Muscle of leg (tissue), 3 donors: ENCODE measurements at regions not wholly inside any gene's neighbourhood (a gene's known extent, or its start where the extent isn't known, plus 50 kb on each side); places are given as distances from the start of the nearest gene placed in this dataset.

ENCODE experiments used
- DNase-seq: peaks from one replicate; pipeline ENCODE4 v3.0.0; 2013
- H3K27ac ChIP-seq: one replicate; pipeline ENCODE4 v1.5.1; 2013; ENCODE audit warnings: mild to moderate bottlenecking, low read length, control low read depth
- H3K27me3 ChIP-seq: one replicate; pipeline ENCODE4 v1.6.1; 2013; ENCODE audit warnings: low read length; ENCODE audit not compliant: control insufficient read depth, insufficient read depth
- H3K36me3 ChIP-seq: one replicate; pipeline ENCODE4 v1.6.1; 2013; ENCODE audit warnings: low read length; ENCODE audit not compliant: control insufficient read depth, insufficient read depth
- H3K4me1 ChIP-seq: one replicate; pipeline ENCODE4 v1.6.1; 2013; ENCODE audit warnings: low read length; ENCODE audit not compliant: control insufficient read depth, insufficient read depth
- H3K4me3 ChIP-seq: one replicate; pipeline ENCODE4 v1.5.1; 2013; ENCODE audit warnings: low read length, control low read depth
- H3K9me3 ChIP-seq: replicated peaks from 2 replicates; pipeline ENCODE4 v1.6.1; 2013; ENCODE audit warnings: low read depth, low read length; ENCODE audit not compliant: control insufficient read depth
- WGBS: methylation state at CpG from one replicate; pipeline ENCODE4 v1.1.5; 2013; ENCODE audit warnings: missing lambda C conversion rate; ENCODE audit not compliant: insufficient coverage; 5-methylcytosine and 5-hydroxymethylcytosine counted together

- Histone ChIP-seq H3K27me3 (peaks cover 3% of the 10 kb centered on the region), H3K27ac (no peak overlapping the region), H3K36me3 (no peaks in the 10 kb centered on the region), H3K4me3 (no peak overlapping the region), H3K9me3 (no peaks in the 10 kb centered on the region), H3K4me1 (peaks cover 9% of the 10 kb centered on the region)
- WGBS: 97% methylated on average over 4 of the region's 6 CpGs
- no peak for DNase-seq
Observed at GRCh38 chr12:93201990-93202389, 175.7 kb upstream of the NUDT4 start.

- H3K9me3 ChIP-seq: no peaks in the 10 kb centered on the region
- DNase-seq: no peak
- no peak overlapping the region for H3K4me3 ChIP-seq
- no CpG with 5 or more reads among the region's 2 CpGs for WGBS
- no peaks in the 10 kb centered on the region for H3K36me3 ChIP-seq
- H3K4me1 ChIP-seq: peaks cover 7% of the 10 kb centered on the region
- no peak overlapping the region for H3K27ac ChIP-seq
- H3K27me3 ChIP-seq: peaks cover 3% of the 10 kb centered on the region
Observed at GRCh38 chr12:93202688-93203087, 175.0 kb upstream of the NUDT4 start.

- H3K27ac ChIP-seq: no peak overlapping the region
- peaks cover 7% of the 10 kb centered on the region for H3K4me1 ChIP-seq
- no CpG with 5 or more reads among the region's 2 CpGs for WGBS
Observed at GRCh38 chr12:93203361-93203760, 174.4 kb upstream of the NUDT4 start.

GRCh38 chr12:93204896-93205295 is 172.8 kb upstream of the NUDT4 start:
- Histone ChIP-seq H3K4me3 (no peak overlapping the region), H3K27me3 (no peaks in the 10 kb centered on the region), H3K9me3 (no peaks in the 10 kb centered on the region), H3K27ac (no peak overlapping the region), H3K36me3 (no peaks in the 10 kb centered on the region), H3K4me1 (peaks cover 7% of the 10 kb centered on the region)
- DNase-seq: no peak
- no CpG with 5 or more reads among the region's 4 CpGs for WGBS

More at GRCh38 chr12:93203361-93203760, 174.4 kb upstream of the NUDT4 start:
- Histone ChIP-seq H3K27me3 (peaks cover 3% of the 10 kb centered on the region), H3K36me3 (no peaks in the 10 kb centered on the region), H3K4me3 (no peak overlapping the region), H3K9me3 (no peaks in the 10 kb centered on the region)
- DNase-seq: no peak

- Histone ChIP-seq H3K9me3 (no peaks in the 10 kb centered on the region), H3K36me3 (no peaks in the 10 kb centered on the region), H3K27me3 (no peaks in the 10 kb centered on the region), H3K4me1 (peaks cover 4% of the 10 kb centered on the region), H3K4me3 (no peak overlapping the region), H3K27ac (no peak overlapping the region)
- 92% methylated on average over 2 of the region's 3 CpGs for WGBS
- DNase-seq: peak; percentile 26
Observed at GRCh38 chr12:93205361-93205760, 172.4 kb upstream of the NUDT4 start.

GRCh38 chr12:93208011-93208410 is 169.7 kb upstream of the NUDT4 start:
- Histone ChIP-seq H3K9me3 (no peaks in the 10 kb centered on the region), H3K27me3 (no peaks in the 10 kb centered on the region), H3K27ac (no peak overlapping the region), H3K4me3 (no peak overlapping the region), H3K4me1 (peaks cover 2% of the 10 kb centered on the region), H3K36me3 (no peaks in the 10 kb centered on the region)
- no peak for DNase-seq
- whole genome bisulfite sequencing: no CpG with 5 or more reads among the region's 1 CpG

- Histone ChIP-seq H3K27ac (no peak overlapping the region), H3K36me3 (no peaks in the 10 kb centered on the region), H3K9me3 (no peaks in the 10 kb centered on the region), H3K4me3 (no peak overlapping the region), H3K27me3 (no peaks in the 10 kb centered on the region), H3K4me1 (no peaks in the 10 kb centered on the region)
- DNase-seq: no peak
- WGBS: 100% methylated on average over 1 of the region's 6 CpGs
Observed at GRCh38 chr12:93214523-93215289, 163.0 kb upstream of the NUDT4 start.

- Histone ChIP-seq H3K36me3 (no peaks in the 10 kb centered on the region), H3K9me3 (no peaks in the 10 kb centered on the region), H3K27me3 (no peaks in the 10 kb centered on the region), H3K4me3 (no peak overlapping the region), H3K4me1 (no peaks in the 10 kb centered on the region), H3K27ac (no peak overlapping the region)
- no CpG with 5 or more reads among the region's 1 CpG for WGBS
- DNase-seq: no peak
Observed at GRCh38 chr12:93215290-93215678, 162.4 kb upstream of the NUDT4 start.

GRCh38 chr12:93219947-93220346 is 157.8 kb upstream of the NUDT4 start:
- peak overlapping the region; percentile 62 for H3K27ac ChIP-seq
- H3K4me3 ChIP-seq: no peak overlapping the region
- peak; percentile 69 for DNase-seq
- no CpG with 5 or more reads among the region's 2 CpGs for WGBS
- peaks cover 3% of the 10 kb centered on the region for H3K4me1 ChIP-seq
- no peaks in the 10 kb centered on the region for H3K9me3 ChIP-seq
- H3K36me3 ChIP-seq: no peaks in the 10 kb centered on the region
- no peaks in the 10 kb centered on the region for H3K27me3 ChIP-seq

GRCh38 chr12:93221841-93222240 is 155.9 kb upstream of the NUDT4 start:
- H3K4me1 ChIP-seq: peaks cover 3% of the 10 kb centered on the region
- DNase-seq: no peak
- no peak overlapping the region for H3K27ac ChIP-seq
- H3K27me3 ChIP-seq: no peaks in the 10 kb centered on the region
- no peak overlapping the region for H3K4me3 ChIP-seq
- H3K9me3 ChIP-seq: no peaks in the 10 kb centered on the region
- no peaks in the 10 kb centered on the region for H3K36me3 ChIP-seq
